IMR-90 (cell line): ENCODE measurements at regions not wholly inside any gene's neighbourhood (a gene's known extent, or its start where the extent isn't known, plus 50 kb on each side); places are given as distances from the start of the nearest gene placed in this dataset.

ENCODE experiments used
- ATAC-seq: fragments of 200-7000 bp; cut with Tn5 transposase; 2 replicates; pipeline ENCODE4 v1.9.1; 2020; ENCODE audit warnings: low read depth, mild to moderate bottlenecking, moderate library complexity
- BruUV-seq: library from RNA; stranded (reverse); fragments of 400-500 nt; replicated peaks from 2 replicates; lab custom pipeline; 2021; lab: Mats Ljungman, UMichigan
- CTCF ChIA-PET: fragments of 300-600 bp; formaldehyde crosslinking; extraction: SDS; loops from one replicate; lab custom pipeline; 2021; ENCODE audit warnings: antibody characterized with exemption; lab: Yijun Ruan, JAX
- POLR2A ChIA-PET: fragments of 300-600 bp; sonication (Branson Sonifier 250); formaldehyde crosslinking; loops from one replicate; lab custom pipeline; 2022; ENCODE audit warnings: antibody characterized with exemption; ENCODE audit not compliant: unreplicated experiment; lab: Charles Lee
- DNase-seq: peaks from one replicate; pipeline ENCODE4 v3.0.0; 2013
- H2AFZ ChIP-seq: replicated peaks from 2 replicates; pipeline ENCODE3; 2013; ENCODE audit warnings: low read length, mild to moderate bottlenecking; ENCODE audit not compliant: poor library complexity
- H2AK5ac ChIP-seq: 2 replicates; pipeline ENCODE4 v1.6.1; 2013; ENCODE audit warnings: low read depth, low read length, inconsistent platforms
- H2AK9ac ChIP-seq: replicated peaks from 2 replicates; pipeline ENCODE3; 2013; ENCODE audit warnings: mild to moderate bottlenecking, low read depth, low read length, moderate library complexity; ENCODE audit not compliant: poor library complexity
- H2BK120ac ChIP-seq: 2 replicates; pipeline ENCODE4 v1.6.1; 2013; ENCODE audit warnings: low read depth, low read length, inconsistent platforms
- H2BK15ac ChIP-seq: 3 replicates; pipeline ENCODE4 v1.6.1; 2013; ENCODE audit warnings: low read depth, low read length, inconsistent platforms
- H2BK20ac ChIP-seq: 2 replicates; pipeline ENCODE4 v1.6.1; 2013; ENCODE audit warnings: low read depth, mild to moderate bottlenecking, inconsistent platforms, low read length, moderate library complexity
- H2BK5ac ChIP-seq: 2 replicates; pipeline ENCODE4 v1.6.1; 2013; ENCODE audit warnings: mild to moderate bottlenecking, low read depth, low read length, inconsistent platforms; ENCODE audit not compliant: poor library complexity, severe bottlenecking
- H3K14ac ChIP-seq: replicated peaks from 2 replicates; pipeline ENCODE4 v1.6.1; 2013; ENCODE audit warnings: low read depth, low read length, inconsistent platforms
- H3K18ac ChIP-seq: 2 replicates; pipeline ENCODE4 v1.6.1; 2013; ENCODE audit warnings: low read depth, low read length, control low read depth
- H3K23ac ChIP-seq: 2 replicates; pipeline ENCODE4 v1.6.1; 2013; ENCODE audit warnings: low read depth, low read length, inconsistent platforms
- H3K27ac ChIP-seq: 2 replicates; pipeline ENCODE4 v1.5.1; 2013; ENCODE audit warnings: mild to moderate bottlenecking, control low read depth, low read length; ENCODE audit not compliant: insufficient read depth
- H3K27me3 ChIP-seq: 2 replicates; pipeline ENCODE4 v1.6.1; 2013; ENCODE audit warnings: low read length; ENCODE audit not compliant: control insufficient read depth, insufficient read depth
- H3K36me3 ChIP-seq: 2 replicates; pipeline ENCODE4 v1.6.1; 2013; ENCODE audit warnings: low read length, mixed read lengths; ENCODE audit not compliant: control insufficient read depth, insufficient read depth
- H3K4ac ChIP-seq: 2 replicates; pipeline ENCODE4 v1.6.1; 2013; ENCODE audit warnings: low read depth, low read length, inconsistent platforms
- H3K4me1 ChIP-seq: 2 replicates; pipeline ENCODE4 v1.6.1; 2013; ENCODE audit warnings: low read length, mixed read lengths; ENCODE audit not compliant: control insufficient read depth, insufficient read depth
- H3K4me2 ChIP-seq: 2 replicates; pipeline ENCODE4 v1.6.1; 2013; ENCODE audit warnings: low read depth, mild to moderate bottlenecking, control low read depth, low read length, moderate library complexity
- H3K4me3 ChIP-seq: 2 replicates; pipeline ENCODE4 v1.5.1; 2013; ENCODE audit warnings: low read depth, mild to moderate bottlenecking, control low read depth, low read length, moderate library complexity; ENCODE audit not compliant: insufficient read depth
- H3K56ac ChIP-seq: 2 replicates; pipeline ENCODE4 v1.6.1; 2013; ENCODE audit warnings: low read length, inconsistent platforms; ENCODE audit not compliant: insufficient read depth; ENCODE audit errors: extremely low read depth
- H3K79me1 ChIP-seq, 2 experiments: 2 replicates each; pipeline ENCODE4 v1.6.1; 2013; ENCODE audit warnings: low read length in 2 of 2, inconsistent platforms in 1 of 2, low read depth in 1 of 2
- H3K9ac ChIP-seq: 2 replicates; pipeline ENCODE4 v1.6.1; 2013; ENCODE audit warnings: low read depth, low read length, control low read depth
- H3K9me1 ChIP-seq: 2 replicates; pipeline ENCODE4 v1.6.1; 2013; ENCODE audit warnings: low read length, inconsistent platforms; ENCODE audit not compliant: insufficient read depth
- H3K9me3 ChIP-seq: 2 replicates; pipeline ENCODE4 v1.6.1; 2013; ENCODE audit warnings: low read length; ENCODE audit not compliant: control insufficient read depth, insufficient read depth
- H4K20me1 ChIP-seq: 2 replicates; pipeline ENCODE4 v1.6.1; 2013; ENCODE audit warnings: low read length, inconsistent platforms; ENCODE audit not compliant: insufficient read depth
- H4K5ac ChIP-seq: 2 replicates; pipeline ENCODE4 v1.6.1; 2013; ENCODE audit warnings: mild to moderate bottlenecking, low read depth, low read length, control low read depth
- H4K8ac ChIP-seq, 2 experiments: 2 replicates each; pipeline ENCODE4 v1.6.1; 2013; ENCODE audit warnings: low read depth in 2 of 2, low read length in 2 of 2, control low read depth in 1 of 2, inconsistent platforms in 1 of 2
- H4K91ac ChIP-seq: 2 replicates; pipeline ENCODE4 v1.6.1; 2013; ENCODE audit warnings: low read depth, low read length, inconsistent platforms; ENCODE audit not compliant: insufficient read depth
- BHLHE40 ChIP-seq: fragments of 150-350 bp; IDR thresholded peaks from 2 replicates; pipeline ENCODE4 v1.6.1; 2016; ENCODE audit warnings: mild to moderate bottlenecking, low read depth, low read length
- CEBPB ChIP-seq: IDR thresholded peaks from 2 replicates; pipeline ENCODE4 v1.6.1; 2012; ENCODE audit warnings: low read depth, low read length, improper control_type of control experiment
- CHD1 ChIP-seq: IDR thresholded peaks from 2 replicates; pipeline ENCODE4 v1.6.1; 2012; ENCODE audit warnings: low read depth, low read length, improper control_type of control experiment
- CTCF ChIP-seq: conservative IDR thresholded peaks from 2 replicates; pipeline ENCODE4 v1.5.1; 2012; ENCODE audit warnings: mild to moderate bottlenecking, low read depth, low read length, improper control_type of control experiment
- ELK1 ChIP-seq: fragments of 150-350 bp; IDR thresholded peaks from 2 replicates; pipeline ENCODE4 v1.6.1; 2016; ENCODE audit warnings: low read depth, mild to moderate bottlenecking, low read length, moderate library complexity, borderline replicate concordance
- FOS ChIP-seq: fragments of 150-350 bp; IDR thresholded peaks from 2 replicates; pipeline ENCODE4 v1.6.1; 2016; ENCODE audit warnings: low read depth, low read length
- MAFK ChIP-seq: IDR thresholded peaks from 2 replicates; pipeline ENCODE4 v1.6.1; 2012; ENCODE audit warnings: low read depth, low read length, improper control_type of control experiment
- MAZ ChIP-seq: IDR thresholded peaks from 2 replicates; pipeline ENCODE4 v1.6.1; 2012; ENCODE audit warnings: low read depth, mild to moderate bottlenecking, low read length, improper control_type of control experiment, moderate library complexity, borderline replicate concordance
- MXI1 ChIP-seq: IDR thresholded peaks from 2 replicates; pipeline ENCODE4 v1.6.1; 2012; ENCODE audit warnings: low read depth, mild to moderate bottlenecking, low read length, moderate library complexity, borderline replicate concordance
- NFE2L2 ChIP-seq: fragments of 150-350 bp; IDR thresholded peaks from 2 replicates; pipeline ENCODE4 v1.6.1; 2016; ENCODE audit warnings: low read depth, mild to moderate bottlenecking, low read length
- POLR2A ChIP-seq: IDR thresholded peaks from 2 replicates; pipeline ENCODE4 v1.6.1; 2012; ENCODE audit warnings: mild to moderate bottlenecking, low read depth, low read length
- RAD21 ChIP-seq: IDR thresholded peaks from 2 replicates; pipeline ENCODE4 v1.6.1; 2012; ENCODE audit warnings: low read length, improper control_type of control experiment
- RCOR1 ChIP-seq: IDR thresholded peaks from 2 replicates; pipeline ENCODE4 v1.6.1; 2012; ENCODE audit warnings: mild to moderate bottlenecking, low read length, improper control_type of control experiment; ENCODE audit not compliant: insufficient replicate concordance
- RFX5 ChIP-seq: IDR thresholded peaks from 2 replicates; pipeline ENCODE4 v1.8.0; 2012; ENCODE audit warnings: low read depth, mild to moderate bottlenecking, low read length, moderate library complexity
- SMC3 ChIP-seq: fragments of 150-350 bp; IDR thresholded peaks from 2 replicates; pipeline ENCODE4 v1.6.1; 2016; ENCODE audit warnings: low read depth, mild to moderate bottlenecking, antibody characterized with exemption, low read length, moderate library complexity
- USF2 ChIP-seq: fragments of 150-350 bp; IDR thresholded peaks from 2 replicates; pipeline ENCODE4 v1.6.1; 2017; ENCODE audit warnings: mild to moderate bottlenecking, antibody characterized with exemption, low read length, low read depth
- WGBS, 2 experiments: methylation state at CpG; one replicate each; pipeline versions ENCODE4 v1.1.5 to v1.1.7; 2013; ENCODE audit warnings: missing lambda C conversion rate in 2 of 2; ENCODE audit not compliant: insufficient read length in 1 of 2; ENCODE audit errors: extremely low coverage in 2 of 2; 5-methylcytosine and 5-hydroxymethylcytosine counted together
- dilution Hi-C: fragments of 300-500 bp; cut with HindIII; formaldehyde crosslinking; loops from one replicate; pipeline ENCODE4 v1.14.3; 2018; ENCODE audit warnings: low sequenced_read_pairs; ENCODE audit not compliant: unreplicated experiment
- in situ Hi-C: fragments of 300-500 bp; cut with MboI; formaldehyde crosslinking; loops from 3 replicates; pipeline ENCODE4 v1.14.3; 2019; ENCODE audit warnings: low sequenced_read_pairs, inconsistent platforms, mixed read lengths
- intact Hi-C: fragments of 100-400 bp; cut with micrococcal nuclease; formaldehyde crosslinking; loops from 2 replicates; pipeline ENCODE4 v1.10.0; 2022

- Histone ChIP-seq H2BK15ac (no peak overlapping the region), H3K4me1 (no peaks in the 10 kb centered on the region), H3K9ac (no peak overlapping the region), H3K4me2 (no peak overlapping the region), H4K8ac (no peak overlapping the region), H2BK5ac (no peak overlapping the region), H3K27ac (no peak overlapping the region), H2AFZ (no peak overlapping the region), H3K23ac (no peak overlapping the region), H3K4ac (no peak overlapping the region), H2BK20ac (no peak overlapping the region), H4K91ac (no peak overlapping the region), H4K5ac (no peak overlapping the region), H2AK5ac (no peak overlapping the region), H4K20me1 (no peaks in the 10 kb centered on the region), H3K9me3 (no peaks in the 10 kb centered on the region), H3K56ac (no peak overlapping the region), H3K36me3 (no peaks in the 10 kb centered on the region), H2BK120ac (no peak overlapping the region), H3K79me1 (no peaks in the 10 kb centered on the region), H3K27me3 (no peaks in the 10 kb centered on the region), H3K9me1 (no peaks in the 10 kb centered on the region), H2AK9ac (no peak overlapping the region), H3K18ac (no peak overlapping the region), H3K4me3 (no peak overlapping the region), H3K14ac (no peak overlapping the region)
- POLR2A ChIA-PET: no interaction called here
- CTCF ChIA-PET: no interaction called here
- DNase-seq (no peak), ATAC-seq (no peak)
- dilution Hi-C loops: no loop called here
- no peak for TF ChIP-seq MAZ
- no peak for TF ChIP-seq CHD1
- TF ChIP-seq RAD21: no peak
- no peak for TF ChIP-seq FOS
- TF ChIP-seq POLR2A: no peak
- TF ChIP-seq NFE2L2: no peak
- TF ChIP-seq ELK1: no peak
- TF ChIP-seq MAFK: no peak
- TF ChIP-seq CEBPB: no peak
- TF ChIP-seq MXI1: no peak
- TF ChIP-seq CTCF: no peak
- no peak for TF ChIP-seq SMC3
- no peak for TF ChIP-seq RCOR1
- TF ChIP-seq BHLHE40: no peak
- no peak for TF ChIP-seq RFX5
- no peak for TF ChIP-seq USF2
- intact Hi-C loops: no loop called here
- WGBS, 2 experiments: no CpG with 5 or more reads among the region's 6 CpGs
- no TSS peak for BruUV-seq
- in situ Hi-C loops: no loop called here
Measured at GRCh38 chr20:22382742-22383141, 201.6 kb downstream of the FOXA2 start.
